GM12872 (cell line): ENCODE measurements at regions not wholly inside any gene's neighbourhood (a gene's known extent, or its start where the extent isn't known, plus 50 kb on each side); places are given as distances from the start of the nearest gene placed in this dataset.

Experiments
- CTCF ChIP-seq: IDR thresholded peaks from 3 replicates; pipeline ENCODE4 v1.5.1; 2011; ENCODE audit warnings: low read depth, mild to moderate bottlenecking, low read length, moderate library complexity; ENCODE audit not compliant: insufficient read depth

- TF ChIP-seq CTCF = no peak
Observed at GRCh38 chr2:19238440-19239060, 119.9 kb downstream of the OSR1 start.

- no peak for TF ChIP-seq CTCF
Observed at GRCh38 chr2:19235308-19235707, 123.1 kb downstream of the OSR1 start.

- no peak for TF ChIP-seq CTCF
Observed at GRCh38 chr2:19232312-19232711, 126.1 kb downstream of the OSR1 start.

GRCh38 chr2:19231625-19232024, 126.8 kb downstream of the OSR1 start:
- TF ChIP-seq CTCF = no peak

- TF ChIP-seq CTCF = no peak
Observed at GRCh38 chr2:19230626-19231025, 127.8 kb downstream of the OSR1 start.

GRCh38 chr2:19228715-19229114, 129.7 kb downstream of the OSR1 start:
- no peak for TF ChIP-seq CTCF

GRCh38 chr2:19228181-19228593, 130.2 kb downstream of the OSR1 start:
- TF ChIP-seq CTCF = no peak

- no peak for TF ChIP-seq CTCF
Observed at GRCh38 chr2:19226871-19227270, 131.6 kb downstream of the OSR1 start.
